K562 (cell line): ENCODE measurements at regions not wholly inside any gene's neighbourhood (a gene's known extent, or its start where the extent isn't known, plus 50 kb on each side); places are given as distances from the start of the nearest gene placed in this dataset.

ENCODE experiments used
- KLF6 ChIP-seq: fragments of 250-450 bp; sonication (Bioruptor Pico); IDR thresholded peaks from 2 replicates; pipeline ENCODE4 v1.4.0; 2020; ENCODE audit warnings: mild to moderate bottlenecking, moderate library complexity, borderline replicate concordance
- MXI1 ChIP-seq: IDR thresholded peaks from 2 replicates; pipeline ENCODE4 v1.6.1; 2011; ENCODE audit warnings: low read depth, mild to moderate bottlenecking, improper control_type of control experiment, low read length
- NFIC ChIP-seq: fragments of 450-650 bp; IDR thresholded peaks from 2 replicates; pipeline ENCODE4 v1.6.1; 2017; ENCODE audit warnings: mild to moderate bottlenecking, inconsistent platforms
- RBM25 ChIP-seq: fragments of 200-400 bp; formaldehyde crosslinking; IDR thresholded peaks from 2 replicates; pipeline ENCODE4 v1.6.1; 2018; ENCODE audit warnings: low read length, low read depth, moderate library complexity; ENCODE audit not compliant: severe bottlenecking
- SETDB1 ChIP-seq: IDR thresholded peaks from one replicate; pipeline ENCODE4 v1.6.1; 2012; ENCODE audit warnings: low read length, control low read depth, inconsistent platforms
- ZNF121 ChIP-seq: sonication (generic); formaldehyde crosslinking; conservative IDR thresholded peaks from 2 replicates; pipeline ENCODE4 v1.8.0; 2022; ENCODE audit warnings: missing genetic modification reagents
- ZNF197 ChIP-seq: fragments of 200-800 bp; sonication (Bioruptor generic); IDR thresholded peaks from 2 replicates; pipeline ENCODE4 v1.6.1; 2016; ENCODE audit warnings: low read depth, missing genetic modification characterization, missing compliant biosample characterization
- ZNF644 ChIP-seq: fragments of 200-800 bp; sonication (Bioruptor generic); IDR thresholded peaks from 2 replicates; pipeline ENCODE4 v1.6.1; 2016; ENCODE audit warnings: low read depth, missing genetic modification characterization, missing compliant biosample characterization
- ZNF717 ChIP-seq: fragments of 250-450 bp; sonication (Bioruptor Pico); IDR thresholded peaks from 2 replicates; pipeline ENCODE4 v1.5.0; 2021
- TF ChIP-seq, protein P1 (sequence below): fragments of 250-450 bp; sonication (Bioruptor Pico); IDR thresholded peaks from 2 replicates; pipeline ENCODE4 v1.5.0; 2020; ENCODE audit warnings: mild to moderate bottlenecking, borderline replicate concordance
- TF ChIP-seq, protein P2 (sequence below): fragments of 450-650 bp; IDR thresholded peaks from 2 replicates; pipeline ENCODE4 v1.6.1; 2017; ENCODE audit warnings: mild to moderate bottlenecking, moderate library complexity

DNA sequence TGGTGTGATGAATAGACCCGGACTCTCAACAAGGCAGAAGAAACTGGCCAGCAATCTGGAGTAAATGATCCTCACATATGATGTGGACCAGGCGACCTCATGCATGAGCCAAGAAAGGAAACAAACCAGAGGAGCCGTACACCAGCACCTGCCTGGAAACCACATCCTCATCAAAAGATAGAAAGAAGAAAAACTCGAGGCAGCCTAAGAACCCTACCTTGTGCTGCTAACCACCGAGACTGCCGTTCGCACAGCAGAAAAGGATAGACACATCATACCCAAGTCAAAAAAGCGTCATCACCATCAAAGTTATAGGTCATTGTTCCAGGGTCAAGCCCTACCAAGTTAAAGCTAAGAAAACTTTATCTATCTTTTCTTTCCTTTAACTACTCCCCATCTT lies 66.7 kb downstream of the RESF1 start (continued):
- TF ChIP-seq ZNF197 (CRISPR knock-in tag): no peak
- no peak for TF ChIP-seq ZNF121 (CRISPR knock-in tag)
- TF ChIP-seq RBM25: no peak
- no peak for TF ChIP-seq ZNF644
- TF ChIP-seq ZNF717 (CRISPR knock-in tag): no peak
- TF ChIP-seq NFIC: no peak
- TF ChIP-seq KLF6 (CRISPR knock-in tag): no peak
- TF ChIP-seq, protein P1, sequence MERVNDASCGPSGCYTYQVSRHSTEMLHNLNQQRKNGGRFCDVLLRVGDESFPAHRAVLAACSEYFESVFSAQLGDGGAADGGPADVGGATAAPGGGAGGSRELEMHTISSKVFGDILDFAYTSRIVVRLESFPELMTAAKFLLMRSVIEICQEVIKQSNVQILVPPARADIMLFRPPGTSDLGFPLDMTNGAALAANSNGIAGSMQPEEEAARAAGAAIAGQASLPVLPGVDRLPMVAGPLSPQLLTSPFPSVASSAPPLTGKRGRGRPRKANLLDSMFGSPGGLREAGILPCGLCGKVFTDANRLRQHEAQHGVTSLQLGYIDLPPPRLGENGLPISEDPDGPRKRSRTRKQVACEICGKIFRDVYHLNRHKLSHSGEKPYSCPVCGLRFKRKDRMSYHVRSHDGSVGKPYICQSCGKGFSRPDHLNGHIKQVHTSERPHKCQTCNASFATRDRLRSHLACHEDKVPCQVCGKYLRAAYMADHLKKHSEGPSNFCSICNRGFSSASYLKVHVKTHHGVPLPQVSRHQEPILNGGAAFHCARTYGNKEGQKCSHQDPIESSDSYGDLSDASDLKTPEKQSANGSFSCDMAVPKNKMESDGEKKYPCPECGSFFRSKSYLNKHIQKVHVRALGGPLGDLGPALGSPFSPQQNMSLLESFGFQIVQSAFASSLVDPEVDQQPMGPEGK (CRISPR knock-in tag): no peak
- TF ChIP-seq MXI1: no peak
- no peak for TF ChIP-seq SETDB1
- TF ChIP-seq, protein P2, sequence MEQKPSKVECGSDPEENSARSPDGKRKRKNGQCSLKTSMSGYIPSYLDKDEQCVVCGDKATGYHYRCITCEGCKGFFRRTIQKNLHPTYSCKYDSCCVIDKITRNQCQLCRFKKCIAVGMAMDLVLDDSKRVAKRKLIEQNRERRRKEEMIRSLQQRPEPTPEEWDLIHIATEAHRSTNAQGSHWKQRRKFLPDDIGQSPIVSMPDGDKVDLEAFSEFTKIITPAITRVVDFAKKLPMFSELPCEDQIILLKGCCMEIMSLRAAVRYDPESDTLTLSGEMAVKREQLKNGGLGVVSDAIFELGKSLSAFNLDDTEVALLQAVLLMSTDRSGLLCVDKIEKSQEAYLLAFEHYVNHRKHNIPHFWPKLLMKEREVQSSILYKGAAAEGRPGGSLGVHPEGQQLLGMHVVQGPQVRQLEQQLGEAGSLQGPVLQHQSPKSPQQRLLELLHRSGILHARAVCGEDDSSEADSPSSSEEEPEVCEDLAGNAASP: no peak
